ENCODE measurements at regions not wholly inside any gene's neighbourhood (a gene's known extent, or its start where the extent isn't known, plus 50 kb on each side); places are given as distances from the start of the nearest gene placed in this dataset.

DNA sequence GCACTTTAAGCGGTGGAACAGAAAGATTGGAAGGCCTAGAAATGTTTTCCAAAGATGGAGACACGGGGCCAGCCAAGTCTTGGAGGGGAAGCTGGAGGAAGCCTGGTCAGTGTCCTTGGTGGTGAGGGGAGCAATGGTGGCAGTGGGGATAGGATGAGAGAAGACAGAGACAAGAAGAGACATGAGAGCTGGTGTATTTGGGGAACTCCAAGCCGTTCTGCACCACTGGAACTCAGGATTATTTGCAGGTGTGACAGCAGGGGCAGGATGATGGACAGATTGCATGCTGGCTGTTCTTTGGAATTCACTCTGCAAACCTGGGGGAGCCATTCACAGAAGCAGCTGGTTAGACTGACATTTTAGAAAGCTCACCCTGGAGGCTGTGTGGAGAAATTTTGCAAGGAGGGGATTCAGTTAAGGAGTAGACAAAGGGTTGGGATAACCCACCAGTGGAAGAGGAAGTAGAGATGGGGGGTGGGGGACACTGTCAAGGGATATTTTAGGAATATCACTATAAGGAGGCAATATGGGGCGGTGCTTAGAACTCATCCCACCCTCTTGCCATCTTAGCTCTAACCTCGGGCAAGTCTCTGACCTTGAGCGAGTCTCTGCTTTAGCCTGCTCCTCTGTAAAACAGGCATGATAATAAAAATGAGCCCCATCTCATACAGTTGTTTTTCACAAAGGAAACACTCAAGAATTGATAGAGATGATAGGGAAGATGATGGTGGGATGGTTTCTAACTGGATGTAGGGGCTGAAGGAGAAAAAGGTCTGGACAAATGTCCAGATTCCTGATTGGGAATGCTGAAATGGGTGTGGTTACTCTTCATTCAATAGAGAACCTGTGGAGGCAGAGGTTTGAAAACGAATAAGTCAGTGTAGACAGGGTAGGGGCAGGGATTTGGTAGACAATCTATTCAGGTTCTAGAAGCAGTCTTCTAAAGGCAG, 175.8 kb downstream of the MYCN start:
- TF ChIP-seq CTCF (IDR thresholded peaks at IDR 0.05), result no peak
- TF ChIP-seq POLR2A (IDR thresholded peaks at IDR 0.05), result no peak
